B cell (primary cell): ENCODE measurements at regions not wholly inside any gene's neighbourhood (a gene's known extent, or its start where the extent isn't known, plus 50 kb on each side); places are given as distances from the start of the nearest gene placed in this dataset.

Experiments
- CTCF ChIP-seq: fragments of 200-600 bp; IDR thresholded peaks from one replicate; pipeline ENCODE4 v1.8.0; 2022; ENCODE audit warnings: antibody characterized with exemption, mild to moderate bottlenecking
- EZH2 ChIP-seq: IDR thresholded peaks from 2 replicates; pipeline ENCODE4 v1.6.1; 2012; ENCODE audit warnings: borderline replicate concordance, low read depth, mild to moderate bottlenecking, moderate library complexity, low read length; ENCODE audit not compliant: insufficient read depth, poor library complexity, severe bottlenecking

GRCh38 chr1:58861506-58861905 is 77.7 kb upstream of the JUN start:
- no peak for TF ChIP-seq CTCF
- TF ChIP-seq EZH2: no peak
